ENCODE measurements at regions not wholly inside any gene's neighbourhood (a gene's known extent, or its start where the extent isn't known, plus 50 kb on each side); places are given as distances from the start of the nearest gene placed in this dataset.
A peak's percentile ranks its signal among the peaks of the same experiment; 100 is the strongest.

DNA sequence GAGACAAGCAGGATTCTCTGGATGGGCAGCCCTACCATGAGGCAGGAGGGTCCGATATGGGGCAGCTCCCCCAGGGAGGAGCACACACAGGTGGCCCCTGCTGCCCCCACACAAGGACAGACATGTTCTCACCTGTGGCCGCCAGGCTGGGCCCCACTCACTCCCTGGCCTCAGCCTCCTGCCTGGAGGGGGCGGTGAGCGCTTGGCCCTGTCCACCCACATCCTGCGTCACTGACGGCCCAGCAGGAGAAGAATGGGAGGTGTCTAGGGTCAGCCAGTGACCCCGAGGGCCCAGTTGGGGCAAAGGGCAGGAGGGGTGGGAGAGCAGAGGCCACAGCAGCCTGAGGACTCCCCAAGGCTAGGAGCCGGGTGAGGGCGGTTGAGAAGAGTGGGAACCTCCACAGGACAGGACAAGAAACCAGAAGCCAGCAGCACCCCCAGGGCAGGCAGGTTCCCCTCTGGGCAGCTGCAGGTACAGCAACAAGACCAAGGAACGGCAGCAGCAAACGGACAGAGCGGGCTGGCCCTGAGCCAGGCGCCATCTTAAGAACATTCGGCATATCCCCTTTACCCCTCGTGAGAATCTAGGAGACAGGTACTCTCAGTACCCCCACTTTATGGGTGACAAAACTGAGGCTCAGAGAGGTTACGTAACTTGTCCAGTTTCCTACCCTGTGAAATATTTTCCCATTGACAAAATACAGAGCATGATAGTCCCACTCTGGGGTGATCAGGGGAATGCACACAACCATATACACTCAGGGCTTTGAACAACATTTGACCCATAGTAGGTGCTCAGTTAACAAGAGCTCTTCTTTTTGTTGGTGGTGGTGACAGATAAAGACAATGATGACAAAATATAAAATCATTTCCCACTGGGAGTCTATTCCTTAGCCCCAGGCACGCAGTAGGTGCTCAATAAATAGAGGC is 74.3 kb downstream of the NCOR2 start:
- intact Hi-C loops (cut with DNase I) = loop anchor here in 1 of 10 donors (10.0 kb wide), 1 partner anchor 162 kb away; no protein-coding TSS in a partner anchor
- no peak for TF ChIP-seq CTCF (IDR thresholded peaks at IDR 0.05)
- no peaks in the 10 kb centered on the region for H3K9me3 ChIP-seq
- 71 to 77% methylated on average over 17 of the region's 17 CpGs for WGBS, 2 donors
- H3K4me3 ChIP-seq = no peak overlapping the region
- DNase-seq (peak in 1 of 2 donors; percentile 19), ATAC-seq (no peak)
- peaks cover 0 to 56% (median 9%) of the 10 kb centered on the region in 9 donors for H3K36me3 ChIP-seq
- H3K4me1 ChIP-seq = peaks cover 21 to 99% (median 76%) of the 10 kb centered on the region in 9 donors
- peak overlapping the region in 4 of 10 donors; percentile 26 to 53 (median 29) for H3K27ac ChIP-seq
- H3K27me3 ChIP-seq = no peaks in the 10 kb centered on the region

GRCh38 chr12:124491856-124492420 is 75.5 kb downstream of the NCOR2 start:
- intact Hi-C loops (cut with DNase I) = loop anchor here in 1 of 10 donors (10.0 kb wide), 1 partner anchor 163 kb away; no protein-coding TSS in a partner anchor
- no peak for TF ChIP-seq CTCF (IDR thresholded peaks at IDR 0.05)
- Histone ChIP-seq H3K27me3 (no peaks in the 10 kb centered on the region), H3K4me3 (no peak overlapping the region), H3K27ac (peak overlapping the region in 3 of 10 donors; percentile 51 to 78 (median 53)), H3K9me3 (no peaks in the 10 kb centered on the region), H3K4me1 (peaks cover 18 to 99% (median 76%) of the 10 kb centered on the region in 9 donors), H3K36me3 (peaks cover 0 to 58% (median 9%) of the 10 kb centered on the region in 9 donors)
- 91 to 94% methylated on average over 20 of the region's 20 CpGs for WGBS, 2 donors
- ATAC-seq = no peak
- DNase-seq = peak in 1 of 2 donors; percentile 13

GRCh38 chr12:124491310-124491709 is 76.1 kb downstream of the NCOR2 start:
- ATAC-seq (no peak), DNase-seq (no peak)
- peaks cover 0 to 62% (median 9%) of the 10 kb centered on the region in 9 donors for H3K36me3 ChIP-seq
- H3K4me1 ChIP-seq = peaks cover 16 to 99% (median 70%) of the 10 kb centered on the region in 9 donors
- no peaks in the 10 kb centered on the region for H3K9me3 ChIP-seq
- peak overlapping the region in 6 of 10 donors; percentile 7 to 78 (median 48) for H3K27ac ChIP-seq
- no peak for TF ChIP-seq CTCF (IDR thresholded peaks at IDR 0.05)
- intact Hi-C loops (cut with DNase I) = loop anchor here in 1 of 10 donors (10.0 kb wide), 1 partner anchor 163 kb away; no protein-coding TSS in a partner anchor
- no peak overlapping the region for H3K4me3 ChIP-seq
- 66 to 75% methylated on average over 7 of the region's 7 CpGs for WGBS, 2 donors
- H3K27me3 ChIP-seq = no peaks in the 10 kb centered on the region

DNA sequence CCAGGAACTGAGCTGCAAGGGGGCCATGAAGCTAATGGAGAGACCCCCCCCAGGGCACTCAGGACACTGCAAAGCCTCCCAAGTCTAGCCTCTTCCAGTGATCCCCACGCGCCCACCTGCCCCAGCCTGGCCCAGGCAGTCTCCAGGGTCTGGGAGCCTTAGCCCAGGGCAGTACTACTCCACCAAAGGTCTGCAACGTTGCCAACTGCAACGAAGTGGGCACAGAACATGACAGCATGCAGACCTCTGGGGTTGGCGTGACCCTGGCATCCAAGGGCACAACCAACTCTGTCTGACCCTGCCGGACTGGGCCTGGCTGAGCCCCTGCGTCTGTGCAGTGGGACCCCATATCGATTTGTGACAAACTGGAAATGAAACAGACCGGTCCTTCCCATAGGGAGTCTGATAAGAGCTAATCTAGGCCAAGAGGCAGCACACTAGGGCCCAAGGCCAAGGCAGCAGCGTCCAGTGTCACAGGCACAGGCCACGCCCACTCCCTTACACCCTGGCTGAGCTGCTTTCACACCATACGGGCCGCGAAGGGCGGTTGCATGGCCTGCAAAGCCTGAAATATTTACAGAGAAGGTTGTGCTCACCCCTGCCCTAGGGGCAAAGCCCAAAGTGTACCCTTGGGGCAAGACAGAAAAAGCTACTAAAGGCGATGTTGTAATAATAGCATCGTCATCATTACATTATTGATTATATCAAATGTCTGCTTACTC is 76.7 kb downstream of the NCOR2 start:
- 26 to 29% methylated on average over 17 of the region's 17 CpGs for WGBS, 2 donors
- H3K4me1 ChIP-seq = peaks cover 15 to 94% (median 67%) of the 10 kb centered on the region in 9 donors
- ATAC-seq (peak; percentile 85 to 95 (median 90)), DNase-seq (peak; percentile 89 to 90)
- H3K27ac ChIP-seq = peak overlapping the region in 9 of 10 donors; percentile 7 to 78 (median 46)
- no peak for TF ChIP-seq CTCF (IDR thresholded peaks at IDR 0.05)
- intact Hi-C loops (cut with DNase I) = loop anchor here in 1 of 10 donors (10.0 kb wide), 1 partner anchor 164 kb away; no protein-coding TSS in a partner anchor
- H3K36me3 ChIP-seq = peaks cover 0 to 67% (median 9%) of the 10 kb centered on the region in 9 donors
- no peaks in the 10 kb centered on the region for H3K9me3 ChIP-seq
- H3K4me3 ChIP-seq = no peak overlapping the region
- H3K27me3 ChIP-seq = no peaks in the 10 kb centered on the region

Data from heart right ventricle (tissue), 16 donors.